HG02763 (cell line): ENCODE measurements at regions not wholly inside any gene's neighbourhood (a gene's known extent, or its start where the extent isn't known, plus 50 kb on each side); places are given as distances from the start of the nearest gene placed in this dataset.
A peak's percentile ranks its signal among the peaks of the same experiment; 100 is the strongest.

Experiments
- ATAC-seq: cut with Tn5 transposase; IDR thresholded peaks from one replicate; pipeline ENCODE4 v1.9.1; 2021; ENCODE audit warnings: mild to moderate bottlenecking, moderate library complexity; ENCODE audit not compliant: unreplicated experiment

GRCh38 chr1:87560137-87560536 is 231.5 kb downstream of the LMO4 start:
- no peak for ATAC-seq

- ATAC-seq, result no peak
These were observed 232.1 kb downstream of the LMO4 start for GRCh38 chr1:87560601-87561360.

- no peak for ATAC-seq
These were observed 234.5 kb downstream of the LMO4 start for GRCh38 chr1:87563211-87563610.

GRCh38 chr1:87565861-87566260 is 237.2 kb downstream of the LMO4 start:
- ATAC-seq, result no peak

GRCh38 chr1:87568005-87568404 is 239.3 kb downstream of the LMO4 start:
- no peak for ATAC-seq

GRCh38 chr1:87568911-87569310 is 240.2 kb downstream of the LMO4 start:
- ATAC-seq, result no peak

- ATAC-seq, result no peak
These were observed 243.3 kb downstream of the LMO4 start for GRCh38 chr1:87572008-87572407.

GRCh38 chr1:87572891-87573290 is 244.2 kb downstream of the LMO4 start:
- no peak for ATAC-seq

- no peak for ATAC-seq
These were observed 246.8 kb downstream of the LMO4 start for GRCh38 chr1:87575528-87575927.

GRCh38 chr1:87578464-87578863 is 249.8 kb downstream of the LMO4 start:
- no peak for ATAC-seq

- ATAC-seq, result no peak
These were observed 254.8 kb downstream of the LMO4 start for GRCh38 chr1:87583459-87583858.

GRCh38 chr1:87584586-87584985 is 255.9 kb downstream of the LMO4 start:
- no peak for ATAC-seq

- ATAC-seq, result no peak
These were observed 257.8 kb downstream of the LMO4 start for GRCh38 chr1:87586501-87586900.

- peak; percentile 68 for ATAC-seq
These were observed 259.8 kb downstream of the LMO4 start for GRCh38 chr1:87588495-87588894.

GRCh38 chr1:87591492-87591891 is 262.8 kb downstream of the LMO4 start:
- ATAC-seq, result no peak

GRCh38 chr1:87592156-87592555 is 263.5 kb downstream of the LMO4 start:
- peak; percentile 87 for ATAC-seq

- ATAC-seq, result no peak
These were observed 266.2 kb downstream of the LMO4 start for GRCh38 chr1:87594736-87595383.

GRCh38 chr1:87595384-87595781 is 266.7 kb downstream of the LMO4 start:
- no peak for ATAC-seq

GRCh38 chr1:87598429-87598828 is 269.7 kb downstream of the LMO4 start:
- ATAC-seq, result no peak

GRCh38 chr1:87599569-87599968 is 270.9 kb downstream of the LMO4 start:
- ATAC-seq, result no peak

- ATAC-seq, result no peak
These were observed 271.6 kb downstream of the LMO4 start for GRCh38 chr1:87600055-87600850.

GRCh38 chr1:87600854-87601253 is 272.2 kb downstream of the LMO4 start:
- ATAC-seq, result no peak
